GM13977 (cell line): ENCODE measurements at regions not wholly inside any gene's neighbourhood (a gene's known extent, or its start where the extent isn't known, plus 50 kb on each side); places are given as distances from the start of the nearest gene placed in this dataset.

ENCODE experiments used
- DNase-seq: peaks from one replicate; pipeline ENCODE4 v3.0.0; 2012; ENCODE audit warnings: low spot score
- CTCF ChIP-seq: IDR thresholded peaks from 2 replicates; pipeline ENCODE4 v1.5.1; 2012; ENCODE audit warnings: mild to moderate bottlenecking, control low read depth; ENCODE audit not compliant: insufficient read depth; ENCODE audit errors: extremely low read depth, missing control alignments
- in situ Hi-C: fragments of 300-500 bp; cut with MboI; formaldehyde crosslinking; loops from one replicate; pipeline ENCODE4 v1.12.0; 2022; ENCODE audit warnings: low sequenced_read_pairs, low pct_unique_long_range_greater_than_20kb, mixed read lengths, inconsistent platforms; ENCODE audit not compliant: unreplicated experiment

GRCh38 chr1:58310881-58311280, 235.6 kb downstream of the OMA1 start:
- DNase-seq = no peak
- no peak for TF ChIP-seq CTCF
- in situ Hi-C loops = no loop called here

GRCh38 chr1:58310469-58310868, 236.1 kb downstream of the OMA1 start:
- no peak for TF ChIP-seq CTCF
- in situ Hi-C loops = no loop called here
- DNase-seq = no peak

- in situ Hi-C loops = no loop called here
- no peak for TF ChIP-seq CTCF
- no peak for DNase-seq
Measured at GRCh38 chr1:58308206-58308605, 238.3 kb downstream of the OMA1 start.

GRCh38 chr1:58307431-58307830, 239.1 kb downstream of the OMA1 start:
- in situ Hi-C loops = no loop called here
- DNase-seq = no peak
- no peak for TF ChIP-seq CTCF

GRCh38 chr1:58305622-58306021, 240.9 kb downstream of the OMA1 start:
- no peak for TF ChIP-seq CTCF
- no peak for DNase-seq
- in situ Hi-C loops = no loop called here

GRCh38 chr1:58304346-58304975, 242.1 kb downstream of the OMA1 start:
- no peak for DNase-seq
- in situ Hi-C loops = no loop called here
- no peak for TF ChIP-seq CTCF
